GM13976 (cell line): ENCODE measurements at regions not wholly inside any gene's neighbourhood (a gene's known extent, or its start where the extent isn't known, plus 50 kb on each side); places are given as distances from the start of the nearest gene placed in this dataset.

Experiments
- DNase-seq: peaks from one replicate; pipeline ENCODE4 v3.0.0; 2012; ENCODE audit warnings: low spot score
- CTCF ChIP-seq: IDR thresholded peaks from 2 replicates; pipeline ENCODE4 v1.5.1; 2012; ENCODE audit warnings: borderline replicate concordance, mild to moderate bottlenecking; ENCODE audit not compliant: insufficient read depth; ENCODE audit errors: extremely low read depth, missing control alignments, control extremely low read depth
- in situ Hi-C: fragments of 300-500 bp; cut with MboI; formaldehyde crosslinking; loops from one replicate; pipeline ENCODE4 v1.12.0; 2022; ENCODE audit warnings: low sequenced_read_pairs, mixed read lengths, inconsistent platforms; ENCODE audit not compliant: unreplicated experiment

- TF ChIP-seq CTCF = no peak
- in situ Hi-C loops = no loop called here
- no peak for DNase-seq
These were observed 258.1 kb downstream of the FNDC1 start for GRCh38 chr6:159427335-159427734.

DNA sequence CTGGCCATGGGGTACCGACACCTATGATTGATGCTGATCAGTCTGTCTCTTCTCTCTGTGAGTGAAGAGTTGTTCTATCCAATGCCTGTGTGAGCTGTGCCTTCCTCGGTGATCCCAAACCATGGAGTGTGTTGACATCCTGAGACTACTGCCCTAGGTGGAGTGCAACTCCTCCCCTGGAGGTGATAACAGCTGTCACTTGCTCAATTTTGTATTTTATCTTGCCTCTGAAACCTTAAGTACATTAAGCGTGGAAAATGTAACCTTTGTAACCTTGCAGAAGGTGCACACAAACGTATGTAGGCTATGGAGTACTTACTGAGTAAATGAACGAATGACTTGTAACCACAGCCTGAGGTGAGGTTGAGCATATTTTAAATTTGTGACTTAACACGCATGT is 256.2 kb downstream of the FNDC1 start:
- no peak for TF ChIP-seq CTCF
- in situ Hi-C loops = no loop called here
- no peak for DNase-seq

DNA sequence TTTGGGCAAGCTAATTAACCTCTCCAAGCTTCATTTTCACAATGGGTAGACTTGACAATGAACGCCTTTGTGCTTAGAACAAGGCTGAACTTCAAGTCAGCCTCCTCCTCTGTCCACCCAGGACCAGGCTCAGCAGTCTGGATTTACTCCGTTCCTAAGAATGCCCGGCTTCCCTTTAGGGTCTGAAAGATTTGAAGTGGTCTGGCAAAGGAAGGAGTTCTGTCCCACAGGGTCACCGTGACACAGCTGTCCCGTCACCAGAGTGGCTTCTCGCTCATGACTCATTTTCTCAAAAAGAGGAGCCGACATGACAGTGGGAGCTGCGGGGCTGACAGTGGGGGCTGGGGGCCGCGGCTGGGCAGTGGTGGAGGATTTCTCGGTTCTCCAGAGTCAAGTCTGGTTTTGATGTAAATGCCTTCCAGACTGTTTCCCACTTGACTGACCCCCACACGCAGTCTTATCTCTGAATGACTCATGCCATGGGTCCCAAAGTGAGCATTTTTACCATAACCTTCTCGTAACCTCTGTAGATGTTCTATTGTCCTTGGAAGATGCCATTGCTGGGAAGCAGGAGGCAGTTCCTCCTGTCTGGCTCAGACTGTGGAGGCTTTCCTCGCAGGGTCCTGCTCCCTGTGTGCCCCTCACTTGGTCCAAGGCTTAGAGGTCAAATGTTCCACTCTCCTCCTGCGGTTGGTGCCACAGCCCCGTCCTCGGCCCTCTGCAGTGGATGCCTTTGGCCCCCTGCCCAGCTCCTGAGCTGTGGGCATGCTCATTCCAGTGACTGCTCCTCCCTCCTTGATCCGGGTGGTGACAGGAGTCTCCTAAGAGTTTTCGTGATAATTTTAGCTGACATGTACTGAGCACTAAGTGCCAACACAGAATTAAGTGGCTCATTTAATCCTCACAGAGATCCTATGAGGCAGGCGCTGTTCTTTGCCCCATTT is 253.1 kb downstream of the FNDC1 start:
- TF ChIP-seq CTCF = no peak
- in situ Hi-C loops = no loop called here
- DNase-seq = no peak

- no peak for TF ChIP-seq CTCF
- in situ Hi-C loops = no loop called here
These were observed 252.4 kb downstream of the FNDC1 start for GRCh38 chr6:159421586-159421985.

DNA sequence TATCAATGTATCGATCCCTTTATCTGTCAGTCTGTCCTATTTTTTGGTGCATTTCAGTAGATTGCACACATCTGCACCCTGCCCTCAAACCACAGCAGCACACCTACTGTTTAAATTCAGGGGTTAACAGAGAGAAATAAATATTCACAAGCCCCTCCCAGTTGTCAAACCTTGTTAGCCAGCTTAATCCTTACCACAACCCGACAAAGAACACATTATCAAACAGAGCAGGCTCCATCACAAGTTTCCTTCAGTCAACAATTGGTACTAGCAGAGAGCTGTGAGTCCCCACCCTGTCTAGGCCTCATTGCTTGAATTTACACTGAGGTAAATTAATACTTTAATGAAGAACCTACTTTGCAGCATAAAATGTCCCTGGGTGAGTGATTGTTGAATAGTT is 249.8 kb downstream of the FNDC1 start:
- in situ Hi-C loops = no loop called here

More at GRCh38 chr6:159421586-159421985, 252.4 kb downstream of the FNDC1 start:
- DNase-seq = no peak

More for the DNA sequence above, 249.8 kb downstream of the FNDC1 start:
- DNase-seq = no peak
- TF ChIP-seq CTCF = no peak
